RWPE2 (cell line): ENCODE measurements at regions not wholly inside any gene's neighbourhood (a gene's known extent, or its start where the extent isn't known, plus 50 kb on each side); places are given as distances from the start of the nearest gene placed in this dataset.

Experiments used
- ATAC-seq: fragments of 200-7000 bp; cut with Tn5 transposase; 3 replicates; pipeline ENCODE4 v1.9.1; 2021; ENCODE audit warnings: low read depth
- DNase-seq: peaks from one replicate; pipeline ENCODE4 v3.0.0-alpha.2; 2020; ENCODE audit warnings: low spot score
- H3K27ac ChIP-seq: fragments of 450-650 bp; 2 replicates; pipeline ENCODE4 v1.5.1; 2017; ENCODE audit warnings: mild to moderate bottlenecking; ENCODE audit not compliant: poor library complexity, severe bottlenecking
- H3K27me3 ChIP-seq: fragments of 250-450 bp; sonication (Bioruptor Pico); 2 replicates; pipeline ENCODE4 v1.5.1; 2021; ENCODE audit warnings: mild to moderate bottlenecking, moderate library complexity; ENCODE audit not compliant: insufficient read depth, poor library complexity, severe bottlenecking
- H3K36me3 ChIP-seq: fragments of 250-450 bp; sonication (Bioruptor Pico); 2 replicates; pipeline ENCODE4 v1.5.1; 2020; ENCODE audit warnings: low read depth, mild to moderate bottlenecking, moderate library complexity
- H3K4me1 ChIP-seq: fragments of 250-450 bp; sonication (Bioruptor Pico); 2 replicates; pipeline ENCODE4 v1.5.1; 2021; ENCODE audit warnings: mild to moderate bottlenecking, moderate library complexity; ENCODE audit not compliant: insufficient read depth, poor library complexity, severe bottlenecking
- H3K4me3 ChIP-seq: fragments of 250-450 bp; sonication (Bioruptor Pico); 2 replicates; pipeline ENCODE4 v1.5.1; 2021; ENCODE audit warnings: mild to moderate bottlenecking, moderate library complexity; ENCODE audit not compliant: severe bottlenecking
- H3K9me3 ChIP-seq: fragments of 250-450 bp; sonication (Bioruptor Pico); 2 replicates; pipeline ENCODE4 v1.5.1; 2021; ENCODE audit warnings: mild to moderate bottlenecking, moderate library complexity; ENCODE audit not compliant: severe bottlenecking
- TF ChIP-seq, protein P1 (sequence below): fragments of 450-650 bp; IDR thresholded peaks from one replicate; pipeline ENCODE4 v1.5.1; 2017; ENCODE audit warnings: mild to moderate bottlenecking, moderate library complexity; ENCODE audit not compliant: poor library complexity, severe bottlenecking

DNA sequence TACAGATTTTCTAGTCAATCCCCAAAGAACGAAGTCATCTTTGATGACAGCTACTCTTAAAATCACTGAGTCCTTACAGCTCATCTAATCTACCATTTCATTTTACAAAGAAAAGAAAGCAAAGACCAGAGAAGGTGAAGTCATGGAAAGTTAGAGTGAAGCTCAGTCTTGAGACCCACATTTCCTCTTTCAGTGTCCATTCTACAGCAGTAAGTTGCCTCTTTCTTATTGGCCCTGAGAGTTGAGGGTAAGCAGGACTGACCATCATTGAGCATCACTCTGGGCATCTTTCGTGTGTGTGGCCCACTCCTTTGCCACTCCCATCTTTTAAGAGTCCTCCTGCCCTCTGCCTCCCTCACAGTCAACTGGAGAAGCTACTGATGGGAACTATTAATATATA, 251.8 kb upstream of the NR4A3 start:
- Histone ChIP-seq H3K27ac (no peak overlapping the region), H3K36me3 (no peaks in the 10 kb centered on the region), H3K9me3 (no peaks in the 10 kb centered on the region), H3K27me3 (peaks cover 4% of the 10 kb centered on the region), H3K4me3 (no peak overlapping the region), H3K4me1 (no peaks in the 10 kb centered on the region)
- ATAC-seq: no peak
- no peak for DNase-seq
- TF ChIP-seq, protein P1, sequence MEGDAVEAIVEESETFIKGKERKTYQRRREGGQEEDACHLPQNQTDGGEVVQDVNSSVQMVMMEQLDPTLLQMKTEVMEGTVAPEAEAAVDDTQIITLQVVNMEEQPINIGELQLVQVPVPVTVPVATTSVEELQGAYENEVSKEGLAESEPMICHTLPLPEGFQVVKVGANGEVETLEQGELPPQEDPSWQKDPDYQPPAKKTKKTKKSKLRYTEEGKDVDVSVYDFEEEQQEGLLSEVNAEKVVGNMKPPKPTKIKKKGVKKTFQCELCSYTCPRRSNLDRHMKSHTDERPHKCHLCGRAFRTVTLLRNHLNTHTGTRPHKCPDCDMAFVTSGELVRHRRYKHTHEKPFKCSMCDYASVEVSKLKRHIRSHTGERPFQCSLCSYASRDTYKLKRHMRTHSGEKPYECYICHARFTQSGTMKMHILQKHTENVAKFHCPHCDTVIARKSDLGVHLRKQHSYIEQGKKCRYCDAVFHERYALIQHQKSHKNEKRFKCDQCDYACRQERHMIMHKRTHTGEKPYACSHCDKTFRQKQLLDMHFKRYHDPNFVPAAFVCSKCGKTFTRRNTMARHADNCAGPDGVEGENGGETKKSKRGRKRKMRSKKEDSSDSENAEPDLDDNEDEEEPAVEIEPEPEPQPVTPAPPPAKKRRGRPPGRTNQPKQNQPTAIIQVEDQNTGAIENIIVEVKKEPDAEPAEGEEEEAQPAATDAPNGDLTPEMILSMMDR: no peak

DNA sequence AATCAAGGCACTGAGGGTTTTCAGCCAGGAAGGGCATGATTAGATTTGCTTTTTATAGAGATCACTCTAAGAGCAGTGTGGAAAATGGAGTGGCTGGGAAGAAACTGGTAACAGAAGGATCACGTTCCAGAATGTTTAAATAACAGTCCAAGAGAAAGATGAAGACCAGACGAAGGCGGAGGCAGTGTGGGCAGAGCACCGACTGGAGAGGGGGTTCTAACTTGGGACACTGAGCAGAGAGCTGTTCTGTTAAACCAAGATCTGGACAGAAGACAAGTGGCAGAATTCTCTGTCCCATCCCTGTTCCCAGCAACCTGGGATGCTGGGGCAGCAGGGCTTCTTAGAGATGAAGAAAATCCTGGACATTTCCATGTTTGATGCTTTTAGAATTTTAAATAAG, 249.1 kb upstream of the NR4A3 start:
- Histone ChIP-seq H3K27ac (no peak overlapping the region), H3K4me1 (no peaks in the 10 kb centered on the region), H3K9me3 (no peaks in the 10 kb centered on the region), H3K4me3 (no peak overlapping the region), H3K27me3 (no peaks in the 10 kb centered on the region), H3K36me3 (no peaks in the 10 kb centered on the region)
- TF ChIP-seq, protein P1: no peak
- no peak for ATAC-seq
- no peak for DNase-seq

DNA sequence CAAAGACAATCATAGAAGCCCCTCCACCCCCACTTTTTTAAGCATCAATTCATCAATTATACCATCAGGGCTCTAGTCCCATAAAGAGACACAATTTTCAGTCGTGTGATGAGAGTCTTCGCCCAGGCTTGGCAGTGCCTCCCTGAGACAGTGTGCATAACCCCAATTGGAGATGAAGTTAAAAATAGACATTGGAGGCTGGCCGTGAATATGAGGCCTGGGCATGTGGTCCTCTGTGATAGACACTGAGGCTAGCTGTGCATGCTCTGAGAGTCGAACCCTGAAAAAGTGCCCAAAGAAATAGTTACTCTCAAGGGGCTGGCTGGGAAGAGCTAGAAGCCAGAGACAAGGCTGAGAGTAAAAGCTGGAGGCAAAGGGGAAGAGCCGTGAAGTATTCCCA, 248.6 kb upstream of the NR4A3 start:
- no peaks in the 10 kb centered on the region for H3K36me3 ChIP-seq
- no peak for DNase-seq
- no peaks in the 10 kb centered on the region for H3K27me3 ChIP-seq
- no peaks in the 10 kb centered on the region for H3K9me3 ChIP-seq
- TF ChIP-seq, protein P1: no peak
- no peak overlapping the region for H3K4me3 ChIP-seq
- H3K27ac ChIP-seq: no peak overlapping the region
- H3K4me1 ChIP-seq: no peaks in the 10 kb centered on the region
- no peak for ATAC-seq

DNA sequence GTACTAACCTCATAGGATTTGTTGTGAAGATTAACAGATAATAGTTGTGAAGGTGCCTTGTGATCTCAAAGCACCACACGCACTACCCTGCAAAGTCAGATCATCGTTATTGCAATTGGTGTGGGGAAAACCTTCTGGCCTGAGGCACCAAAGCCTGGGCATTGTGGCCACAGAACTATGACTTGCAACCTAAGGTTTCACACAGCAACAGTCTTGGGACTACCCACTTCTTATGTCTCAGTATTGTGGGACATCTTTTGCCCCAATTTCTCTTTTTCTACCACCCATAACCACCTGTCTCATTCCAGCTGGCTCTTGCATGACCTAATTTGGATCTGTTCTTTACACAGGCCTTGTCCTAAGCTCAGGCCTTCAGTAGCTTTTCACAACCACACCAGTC, 247.8 kb upstream of the NR4A3 start:
- ATAC-seq: no peak
- Histone ChIP-seq H3K9me3 (no peaks in the 10 kb centered on the region), H3K4me1 (no peaks in the 10 kb centered on the region), H3K36me3 (no peaks in the 10 kb centered on the region), H3K27me3 (no peaks in the 10 kb centered on the region), H3K4me3 (no peak overlapping the region), H3K27ac (no peak overlapping the region)
- DNase-seq: no peak
- TF ChIP-seq, protein P1: no peak

DNA sequence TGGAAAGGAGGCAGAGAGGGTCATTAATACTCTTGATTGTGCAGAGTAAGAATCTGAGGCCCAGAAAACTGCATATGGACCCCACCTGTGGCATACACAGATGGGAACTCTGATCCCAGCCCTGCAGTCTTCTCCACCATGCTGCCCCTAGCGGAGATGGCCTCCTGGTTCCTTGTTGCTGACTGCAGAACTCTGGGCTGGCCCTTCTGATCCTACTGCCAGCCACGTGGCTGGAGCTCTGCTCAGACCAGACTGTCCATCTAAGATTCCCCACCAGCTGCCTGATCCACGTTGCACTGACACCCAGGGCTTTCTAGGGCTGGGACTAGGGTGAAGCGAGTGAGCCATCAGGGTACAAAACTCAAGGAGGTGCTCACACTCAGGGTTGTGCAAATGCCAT, 245.7 kb upstream of the NR4A3 start:
- Histone ChIP-seq H3K9me3 (no peaks in the 10 kb centered on the region), H3K4me3 (no peak overlapping the region), H3K27me3 (no peaks in the 10 kb centered on the region), H3K4me1 (no peaks in the 10 kb centered on the region), H3K27ac (no peak overlapping the region), H3K36me3 (no peaks in the 10 kb centered on the region)
- ATAC-seq (no peak), DNase-seq (no peak)
- TF ChIP-seq, protein P1: no peak
